Loucy (cell line): ENCODE measurements at regions not wholly inside any gene's neighbourhood (a gene's known extent, or its start where the extent isn't known, plus 50 kb on each side); places are given as distances from the start of the nearest gene placed in this dataset.

Source experiments
- H2AFZ ChIP-seq: fragments of 200-600 bp; sonication (generic); 2 replicates; pipeline ENCODE4 v1.6.0; 2016; ENCODE audit warnings: antibody characterized with exemption, mild to moderate bottlenecking, low read length, moderate library complexity
- H3F3A ChIP-seq: fragments of 200-600 bp; 2 replicates; pipeline ENCODE4 v1.6.0; 2016; ENCODE audit warnings: antibody characterized with exemption, low read depth, mild to moderate bottlenecking
- H3K27me3 ChIP-seq: fragments of 200-600 bp; sonication (generic); 2 replicates; pipeline ENCODE4 v1.6.1; 2014; ENCODE audit warnings: low read length, mild to moderate bottlenecking; ENCODE audit not compliant: insufficient read depth, poor library complexity, severe bottlenecking
- H3K36me3 ChIP-seq: fragments of 200-600 bp; sonication (generic); 2 replicates; pipeline ENCODE4 v1.6.1; 2016; ENCODE audit warnings: low read length; ENCODE audit not compliant: insufficient read depth
- H3K4me1 ChIP-seq: fragments of 200-600 bp; sonication (generic); 2 replicates; pipeline ENCODE4 v1.5.1; 2014; ENCODE audit warnings: low read length, mild to moderate bottlenecking; ENCODE audit not compliant: insufficient read depth, poor library complexity, severe bottlenecking
- H3K4me2 ChIP-seq: fragments of 200-600 bp; sonication (generic); 2 replicates; pipeline ENCODE4 v1.6.0; 2014; ENCODE audit warnings: antibody characterized with exemption, low read length, low read depth, mild to moderate bottlenecking; ENCODE audit not compliant: poor library complexity, severe bottlenecking
- H3K4me3 ChIP-seq: fragments of 200-600 bp; sonication (generic); 2 replicates; pipeline ENCODE4 v1.5.1; 2014; ENCODE audit warnings: low read length, mild to moderate bottlenecking, mixed read lengths; ENCODE audit not compliant: poor library complexity, severe bottlenecking
- H3K79me2 ChIP-seq: fragments of 200-600 bp; sonication (generic); 2 replicates; pipeline ENCODE4 v1.6.1; 2014; ENCODE audit warnings: low read length; ENCODE audit not compliant: insufficient read depth
- H3K9ac ChIP-seq: fragments of 200-600 bp; sonication (generic); 2 replicates; pipeline ENCODE4 v1.6.0; 2014; ENCODE audit warnings: mild to moderate bottlenecking, low read depth, low read length, moderate library complexity; ENCODE audit not compliant: poor library complexity, severe bottlenecking
- H3K9me2 ChIP-seq: fragments of 200-600 bp; sonication (generic); replicated peaks from 2 replicates; pipeline ENCODE4 v1.6.1; 2016; ENCODE audit warnings: low read depth, low read length, mixed read lengths
- H3K9me3 ChIP-seq: fragments of 200-600 bp; sonication (generic); 2 replicates; pipeline ENCODE4 v1.6.1; 2014; ENCODE audit warnings: mild to moderate bottlenecking, antibody characterized with exemption, low read length, low read depth; ENCODE audit not compliant: insufficient read depth
- H4K20me1 ChIP-seq: fragments of 200-600 bp; sonication (generic); 2 replicates; pipeline ENCODE4 v1.6.0; 2014; ENCODE audit warnings: antibody characterized with exemption, low read length, mild to moderate bottlenecking; ENCODE audit not compliant: insufficient read depth, poor library complexity, severe bottlenecking
- CTCF ChIP-seq: fragments of 200-600 bp; sonication (generic); conservative IDR thresholded peaks from 2 replicates; pipeline ENCODE4 v1.5.1; 2014; ENCODE audit warnings: mild to moderate bottlenecking, antibody characterized with exemption, low read length
- EZH2phosphoT487 ChIP-seq: fragments of 200-600 bp; IDR thresholded peaks from 2 replicates; pipeline ENCODE4 v1.6.1; 2018; ENCODE audit warnings: antibody characterized with exemption, mild to moderate bottlenecking, moderate library complexity, borderline replicate concordance

- no peaks in the 10 kb centered on the region for H3K36me3 ChIP-seq
- no peaks in the 10 kb centered on the region for H3K79me2 ChIP-seq
- no peaks in the 10 kb centered on the region for H3K27me3 ChIP-seq
- no peaks in the 10 kb centered on the region for H4K20me1 ChIP-seq
- H3F3A ChIP-seq: no peaks in the 10 kb centered on the region
- H3K4me2 ChIP-seq: no peak overlapping the region
- H3K9ac ChIP-seq: no peak overlapping the region
- no peak overlapping the region for H2AFZ ChIP-seq
- H3K9me3 ChIP-seq: no peaks in the 10 kb centered on the region
- TF ChIP-seq CTCF (no peak), EZH2phosphoT487 (no peak)
- no peaks in the 10 kb centered on the region for H3K4me1 ChIP-seq
- H3K9me2 ChIP-seq: no peaks in the 10 kb centered on the region
- H3K4me3 ChIP-seq: no peak overlapping the region
Measured at GRCh38 chr14:42190744-42191143, 584.1 kb downstream of the LRFN5 start.

DNA sequence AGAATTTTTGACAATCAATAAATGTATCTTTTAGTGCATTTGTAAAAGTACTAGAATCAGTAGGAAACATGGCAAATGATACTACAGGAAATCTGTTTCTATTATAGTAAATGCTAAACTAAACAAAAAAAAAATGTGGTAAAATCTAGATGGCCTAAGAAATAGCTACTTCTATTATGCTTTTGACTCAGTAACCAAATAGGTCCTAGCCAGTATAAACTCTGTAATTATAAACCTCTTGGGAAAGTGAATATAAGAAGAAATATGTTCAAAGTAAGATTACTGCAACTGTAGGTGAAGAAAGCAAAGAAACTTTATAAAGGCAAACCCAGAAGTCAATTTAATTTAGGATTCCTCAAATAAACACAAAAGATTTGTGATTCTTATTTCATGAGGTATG lies 581.2 kb downstream of the LRFN5 start:
- H3K9me2 ChIP-seq: no peaks in the 10 kb centered on the region
- H3K27me3 ChIP-seq: no peaks in the 10 kb centered on the region
- no peak overlapping the region for H3K4me3 ChIP-seq
- H3K36me3 ChIP-seq: no peaks in the 10 kb centered on the region
- no peaks in the 10 kb centered on the region for H3K4me1 ChIP-seq
- no peak overlapping the region for H2AFZ ChIP-seq
- H3K9ac ChIP-seq: no peak overlapping the region
- H3F3A ChIP-seq: no peaks in the 10 kb centered on the region
- no peaks in the 10 kb centered on the region for H4K20me1 ChIP-seq
- no peaks in the 10 kb centered on the region for H3K79me2 ChIP-seq
- no peak overlapping the region for H3K4me2 ChIP-seq
- no peaks in the 10 kb centered on the region for H3K9me3 ChIP-seq
- TF ChIP-seq EZH2phosphoT487: no peak
- TF ChIP-seq CTCF: no peak

DNA sequence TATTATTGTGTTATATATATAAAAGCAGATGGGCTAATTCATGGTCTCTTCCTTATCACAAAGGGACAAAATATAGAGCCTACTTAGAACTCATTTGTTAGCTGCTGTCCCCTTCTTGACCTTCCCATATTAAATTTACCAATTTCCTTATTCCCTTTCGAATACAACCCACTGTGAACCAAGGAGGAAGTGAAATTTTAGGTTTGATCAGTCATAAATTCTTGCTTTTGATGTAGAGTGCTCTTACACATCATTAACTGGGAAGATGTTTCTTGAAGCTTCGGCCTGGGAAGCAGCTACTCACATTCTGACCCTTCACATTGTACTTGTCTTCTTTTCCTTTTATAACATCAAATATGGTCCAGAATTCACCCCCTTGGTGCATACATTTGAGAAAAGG lies 579.0 kb downstream of the LRFN5 start:
- H3K27me3 ChIP-seq: no peaks in the 10 kb centered on the region
- H3F3A ChIP-seq: no peaks in the 10 kb centered on the region
- H3K79me2 ChIP-seq: no peaks in the 10 kb centered on the region
- H2AFZ ChIP-seq: no peak overlapping the region
- H3K36me3 ChIP-seq: no peaks in the 10 kb centered on the region
- H3K4me1 ChIP-seq: no peaks in the 10 kb centered on the region
- H4K20me1 ChIP-seq: no peaks in the 10 kb centered on the region
- TF ChIP-seq CTCF: no peak
- H3K9ac ChIP-seq: no peak overlapping the region
- H3K9me3 ChIP-seq: no peaks in the 10 kb centered on the region
- H3K4me3 ChIP-seq: no peak overlapping the region
- H3K4me2 ChIP-seq: no peak overlapping the region
- H3K9me2 ChIP-seq: no peaks in the 10 kb centered on the region
